Stimulated activated CD4-positive, alpha-beta T cell treated with anti-CD3 and anti-CD28 coated beads, Interleukin-12 subunit alpha, Interleukin-12 subunit beta, amount 100 ng/mL, for 48 hours (primary cell): ENCODE measurements at regions not wholly inside any gene's neighbourhood (a gene's known extent, or its start where the extent isn't known, plus 50 kb on each side); places are given as distances from the start of the nearest gene placed in this dataset.

Source experiments
- DNase-seq, 3 donors: peaks; one replicate each; pipeline ENCODE4 v3.0.0-alpha.2; 2020; ENCODE audit warnings: low read depth in 2 of 3, low spot score in 1 of 3

DNA sequence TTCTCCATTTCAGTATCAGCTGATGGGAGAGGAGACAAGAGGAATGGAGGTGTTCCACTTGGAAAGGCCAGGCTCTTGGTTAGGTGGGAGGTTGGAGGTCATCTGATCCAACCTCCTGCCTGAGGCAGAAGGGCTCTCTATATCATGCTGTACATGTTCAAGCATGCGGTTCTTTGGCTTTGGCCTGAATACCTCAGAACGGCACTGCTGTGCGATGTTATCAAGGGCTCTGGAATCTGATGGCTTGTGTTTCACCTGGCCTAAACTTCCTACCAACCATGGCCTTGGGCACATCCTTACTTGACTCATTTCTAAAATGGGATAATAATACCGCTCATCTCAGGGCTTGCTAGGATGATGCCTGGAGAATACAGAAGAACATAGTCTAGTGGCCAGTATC lies 90.1 kb upstream of the FAM169A start:
- DNase-seq, result no peak

DNA sequence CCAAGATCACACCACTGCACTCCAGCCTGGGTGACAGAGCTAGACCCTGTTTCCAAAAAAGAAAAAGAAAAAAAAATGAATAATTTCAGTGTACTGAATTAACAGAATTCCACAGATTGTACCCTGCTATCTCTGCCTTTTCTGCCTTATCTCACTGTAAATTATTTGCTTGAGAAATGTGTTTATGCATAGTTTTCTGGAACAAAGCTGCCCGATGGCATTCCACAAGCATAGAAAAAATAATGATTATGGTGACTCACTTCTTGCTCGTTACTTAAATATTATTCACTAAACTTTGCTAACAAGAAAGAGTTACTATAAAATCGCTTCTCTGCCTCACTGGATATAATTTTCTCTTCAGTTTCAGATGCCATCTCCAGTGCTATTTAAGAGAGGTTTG lies 88.7 kb upstream of the FAM169A start:
- DNase-seq, result no peak

DNA sequence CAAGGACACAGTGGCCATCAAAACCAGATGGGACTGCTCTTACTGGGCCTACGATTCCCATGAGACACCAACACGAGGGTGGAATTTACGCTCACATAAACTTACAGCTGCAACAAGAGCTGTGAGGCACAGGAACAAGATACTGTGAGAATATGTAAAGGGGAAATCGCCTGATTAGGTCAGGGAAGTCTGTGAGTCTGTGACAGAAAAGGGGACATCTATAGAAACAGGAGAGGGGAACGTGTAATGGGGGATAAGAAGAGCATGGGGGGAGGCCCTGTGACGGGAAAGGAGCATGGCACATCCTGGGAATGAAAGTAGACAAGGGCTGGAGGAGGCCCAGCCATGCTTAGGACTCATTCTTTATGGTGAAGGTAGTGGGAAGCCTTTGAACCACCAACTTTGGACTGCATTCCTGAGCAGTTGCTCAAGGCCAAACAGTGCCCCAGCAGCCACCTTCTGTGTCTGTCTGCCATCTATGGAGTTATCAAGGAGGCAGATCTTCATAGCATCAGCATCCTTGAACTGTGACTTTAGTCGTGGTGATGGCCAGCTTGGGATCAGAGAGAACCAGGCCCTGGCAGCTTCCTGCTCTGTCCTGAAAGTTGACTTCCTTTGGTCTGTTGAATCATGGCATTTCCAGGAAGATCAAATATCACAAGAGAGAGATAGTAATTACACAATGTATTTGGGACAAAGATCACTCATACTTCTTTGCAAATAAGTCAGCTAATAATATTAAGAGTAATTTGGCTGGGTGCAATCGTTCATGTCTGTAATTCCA lies 87.9 kb upstream of the FAM169A start:
- DNase-seq, result no peak

DNA sequence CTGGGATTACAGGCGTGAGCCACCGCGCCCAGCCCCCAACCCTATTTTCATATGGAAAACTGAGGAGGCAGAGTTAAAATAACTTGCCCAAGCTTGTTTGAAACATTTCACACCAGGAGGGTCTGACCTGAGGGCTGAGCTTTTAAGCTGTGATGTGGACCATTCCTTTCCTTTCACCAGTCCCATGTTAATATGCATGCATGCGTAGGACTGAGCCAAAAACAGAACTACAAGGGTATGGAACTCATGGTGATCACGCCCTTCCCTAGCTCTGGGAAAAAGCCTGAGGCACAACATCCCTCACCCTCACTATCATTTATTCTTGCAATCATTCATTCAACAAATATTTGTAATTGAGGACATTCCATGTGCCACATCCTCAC lies 87.4 kb upstream of the FAM169A start:
- DNase-seq, result no peak

DNA sequence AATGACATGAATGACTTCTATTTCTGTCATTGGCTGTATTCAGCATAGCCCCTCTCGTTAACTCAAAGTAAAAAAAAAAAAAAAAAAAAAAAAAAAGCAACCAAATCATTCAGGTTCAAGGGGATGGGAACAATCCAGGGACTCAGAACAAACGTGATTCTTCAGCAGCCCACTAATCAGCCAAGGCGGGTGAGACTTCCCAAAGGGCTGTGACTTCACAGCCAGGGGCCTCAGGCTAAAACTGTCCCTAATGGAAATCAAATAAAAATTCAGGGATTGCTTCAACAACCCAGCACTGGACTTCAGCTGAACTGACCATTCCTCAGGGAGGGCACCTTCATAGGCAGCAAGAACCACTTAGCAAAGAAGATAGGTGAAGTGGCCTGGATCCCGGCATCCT lies 86.2 kb upstream of the FAM169A start:
- DNase-seq, result no peak

DNA sequence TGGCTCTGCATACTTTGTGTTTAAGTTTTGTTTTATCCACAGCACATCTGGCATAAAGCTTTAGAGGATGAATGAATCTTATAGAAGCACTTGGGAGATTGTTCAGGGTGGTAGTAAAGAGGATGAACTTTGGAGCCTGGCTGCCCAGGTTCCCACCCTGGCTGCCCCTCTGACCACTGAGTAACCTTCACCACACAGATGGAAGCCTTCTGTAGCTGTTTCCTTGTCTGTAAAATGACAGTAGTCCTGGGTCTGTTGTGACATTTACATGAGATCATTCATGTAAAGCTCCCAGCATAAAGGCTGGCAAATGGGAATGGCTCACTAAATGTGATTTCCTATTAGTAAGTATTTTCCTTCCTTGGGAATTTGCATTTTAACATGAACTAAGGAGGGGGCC lies 85.7 kb upstream of the FAM169A start:
- DNase-seq, result no peak

DNA sequence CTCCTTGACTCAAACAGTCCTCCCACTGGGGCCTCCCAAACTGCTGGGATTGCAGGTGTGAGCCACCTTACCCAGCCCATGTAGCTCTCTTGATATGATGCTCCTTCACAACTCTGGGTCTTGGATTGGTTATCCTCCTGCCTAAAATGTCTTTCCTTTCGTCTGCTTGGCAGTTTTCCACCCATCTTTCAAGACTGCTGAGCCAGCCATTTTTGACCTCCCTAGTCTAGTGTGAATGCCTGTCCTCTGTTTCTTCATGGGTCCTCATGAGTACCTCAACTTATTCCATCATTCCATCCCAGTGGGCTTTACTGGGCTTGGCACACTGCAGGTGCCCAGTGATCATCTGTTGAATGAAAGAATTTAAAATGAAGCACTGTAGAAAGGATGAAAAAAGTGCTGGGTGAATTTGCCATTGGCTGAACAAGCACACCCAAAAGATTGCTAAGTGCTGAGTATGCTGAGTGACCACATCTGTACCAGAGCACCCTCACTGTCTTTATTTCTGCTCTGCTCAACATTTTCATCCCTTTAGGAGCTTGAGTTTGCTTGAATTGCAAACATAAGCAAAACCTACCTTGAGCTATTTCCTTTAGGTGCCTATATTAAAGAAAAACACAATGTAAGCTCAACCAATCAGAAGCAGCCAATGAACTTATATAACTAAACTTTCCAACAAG lies 84.8 kb upstream of the FAM169A start:
- DNase-seq, result no peak

DNA sequence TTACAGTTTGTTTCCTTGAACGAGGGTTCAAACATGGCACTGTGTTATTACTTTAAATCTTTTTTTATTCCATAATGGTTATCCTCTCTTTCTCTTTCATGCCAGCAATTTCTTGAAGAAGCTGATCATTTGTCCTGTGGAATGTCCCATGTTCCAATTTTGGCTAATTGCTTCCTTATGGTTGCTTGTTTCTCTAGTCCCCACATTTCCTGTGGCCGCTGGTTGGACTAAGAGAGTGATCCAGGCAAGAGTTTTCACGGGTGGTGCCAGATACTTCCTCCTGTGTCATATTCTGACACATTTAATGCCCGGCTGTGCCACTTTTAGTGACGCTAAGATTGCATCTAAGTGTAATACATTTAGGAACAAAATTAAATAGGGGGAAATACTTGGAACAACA lies 83.8 kb upstream of the FAM169A start:
- no peak for DNase-seq

DNA sequence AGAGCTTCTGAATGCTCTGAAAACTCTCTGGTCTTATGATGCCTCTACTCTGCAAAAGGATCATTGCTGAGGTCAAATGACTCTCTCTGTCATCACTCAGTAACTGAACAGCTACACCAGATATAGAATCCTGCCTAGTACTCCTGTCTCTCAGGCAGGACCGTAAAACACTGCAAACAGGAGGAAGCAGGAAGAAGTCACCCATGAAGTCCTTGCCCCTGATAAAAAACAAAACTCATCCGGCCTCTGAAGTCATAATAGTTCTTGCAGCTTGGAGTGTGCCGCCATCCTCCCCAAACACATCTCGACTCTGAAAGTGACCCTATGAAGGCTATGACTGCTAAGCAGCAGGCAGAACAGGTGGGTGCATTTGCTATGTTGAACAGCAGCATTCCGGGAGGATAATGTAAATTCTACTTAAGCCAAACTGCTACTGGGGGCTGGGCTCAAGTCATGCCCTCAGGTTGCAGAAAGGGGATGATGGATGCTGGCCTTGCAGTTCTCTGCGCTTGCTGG lies 81.9 kb upstream of the FAM169A start:
- DNase-seq, result no peak

DNA sequence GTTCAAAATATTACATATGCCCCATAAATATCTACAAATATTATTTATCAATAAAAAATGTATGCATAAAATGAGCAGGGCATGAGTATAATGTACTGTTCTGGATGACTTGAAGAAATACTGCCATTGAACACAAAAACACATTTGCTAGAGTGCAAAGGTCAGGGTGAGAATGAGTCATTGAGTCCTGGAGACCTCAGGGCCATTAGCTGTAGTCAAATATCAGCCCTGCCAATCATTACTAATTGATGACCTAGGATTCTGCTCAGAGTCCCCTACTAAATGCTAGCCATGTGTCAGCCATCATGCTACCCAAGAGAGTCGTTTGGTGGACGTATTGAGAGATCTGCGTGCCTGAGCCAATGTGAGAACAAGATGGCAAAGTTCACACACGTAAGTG lies 80.3 kb upstream of the FAM169A start:
- no peak for DNase-seq

DNA sequence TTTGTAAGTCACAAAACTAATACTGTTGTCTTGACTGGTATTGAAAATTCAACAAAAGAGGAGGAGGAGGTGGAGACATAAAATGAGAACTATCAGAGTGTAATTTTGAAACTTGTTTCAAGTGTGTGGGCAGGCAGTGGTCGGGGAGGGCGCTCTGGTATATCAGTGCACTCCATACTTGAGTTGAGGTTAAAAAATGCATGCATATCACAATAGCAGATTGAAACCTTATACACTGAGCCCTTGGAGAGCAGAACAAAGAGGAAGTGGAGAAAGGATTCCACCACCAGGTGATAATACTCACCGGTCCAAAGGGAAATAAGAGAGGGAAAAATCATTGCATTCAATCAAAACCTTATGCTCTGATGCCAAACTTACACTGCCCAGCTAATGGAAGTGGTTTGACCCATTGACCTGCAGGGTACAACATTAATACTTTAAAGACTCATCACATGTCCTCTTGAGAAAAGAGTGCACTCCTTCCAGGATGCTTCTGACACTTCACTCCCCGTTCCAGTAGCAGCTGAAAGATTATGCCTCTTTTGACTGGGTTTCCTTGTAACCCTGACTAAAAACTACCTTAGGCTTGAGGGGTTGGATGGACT lies 79.5 kb upstream of the FAM169A start:
- DNase-seq, result peak; percentile 22 to 46 (median 42)

DNA sequence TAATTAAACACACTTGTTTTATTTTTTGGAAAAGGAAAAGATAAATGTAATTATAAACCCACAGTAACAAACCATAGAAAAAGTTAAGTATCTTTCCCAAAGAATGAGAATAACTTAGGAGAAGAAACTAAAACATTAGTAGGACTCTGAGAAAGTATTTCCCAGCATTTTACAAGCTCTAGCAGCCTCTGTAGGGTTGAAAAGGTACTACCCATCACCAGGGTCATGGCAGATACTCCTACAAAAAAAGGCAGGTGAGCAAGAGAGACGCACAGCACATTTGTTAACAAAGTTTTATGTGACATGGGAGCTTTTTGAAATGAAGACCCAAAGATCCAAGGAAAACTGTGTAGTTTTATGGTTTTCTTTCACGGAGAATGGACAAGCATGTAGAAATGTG lies 77.7 kb upstream of the FAM169A start:
- DNase-seq, result no peak

DNA sequence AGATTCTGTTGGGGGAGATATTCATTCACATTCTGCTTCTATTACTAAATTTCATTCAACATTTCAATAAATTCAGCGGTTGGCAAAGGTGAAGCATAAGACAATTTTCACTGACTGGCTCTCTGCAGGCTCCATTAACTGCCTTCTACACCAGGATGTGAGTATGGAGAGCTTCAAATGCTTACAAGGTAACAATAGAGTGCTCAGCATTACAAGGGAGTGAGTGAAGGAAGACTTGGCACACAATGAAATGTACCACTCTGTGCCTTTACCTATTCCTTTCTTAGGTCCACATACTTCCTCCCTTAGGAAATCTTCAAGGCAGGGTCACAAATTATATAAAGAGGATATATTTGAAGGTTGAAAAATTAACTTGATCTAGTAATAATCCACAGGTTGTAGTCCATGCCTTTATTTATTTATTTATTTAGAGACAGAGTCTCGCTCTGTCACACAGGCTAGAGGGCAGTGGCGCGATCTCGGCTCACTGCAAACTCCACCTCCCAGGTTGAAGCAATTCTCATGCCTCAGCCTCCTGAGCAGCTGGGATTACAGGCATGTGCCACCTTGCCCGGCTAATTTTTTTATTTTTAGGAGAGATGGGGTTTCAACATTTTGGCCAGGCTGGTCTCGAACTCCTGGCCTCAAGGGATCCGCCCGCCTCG lies 76.6 kb upstream of the FAM169A start:
- no peak for DNase-seq

DNA sequence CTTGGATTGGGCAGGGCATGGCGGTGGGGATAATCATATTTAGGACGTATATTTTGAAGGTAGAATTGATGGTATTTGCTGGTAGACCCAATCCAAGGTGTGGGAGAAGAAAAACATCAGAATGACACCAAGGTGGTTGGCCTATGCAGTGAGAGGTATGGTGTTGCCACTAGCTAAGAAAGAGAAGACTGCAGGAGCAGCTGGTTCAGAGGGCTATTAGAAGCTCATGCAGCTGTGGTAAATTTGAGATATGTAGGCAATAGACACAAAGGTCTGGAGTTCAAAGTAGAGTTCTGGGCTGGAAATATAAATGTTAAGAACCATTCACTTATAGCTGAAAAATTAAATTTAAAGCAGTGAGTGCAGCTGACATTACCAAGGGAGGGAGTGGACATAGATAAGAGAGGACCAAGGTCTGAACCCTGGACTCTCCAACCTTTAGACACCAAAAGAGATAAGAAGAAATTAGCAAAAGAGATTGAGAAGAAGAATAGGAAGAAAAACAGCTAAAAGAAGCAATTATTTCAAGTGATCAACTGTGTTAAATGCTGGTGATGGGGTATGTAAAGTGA lies 74.7 kb upstream of the FAM169A start:
- no peak for DNase-seq

DNA sequence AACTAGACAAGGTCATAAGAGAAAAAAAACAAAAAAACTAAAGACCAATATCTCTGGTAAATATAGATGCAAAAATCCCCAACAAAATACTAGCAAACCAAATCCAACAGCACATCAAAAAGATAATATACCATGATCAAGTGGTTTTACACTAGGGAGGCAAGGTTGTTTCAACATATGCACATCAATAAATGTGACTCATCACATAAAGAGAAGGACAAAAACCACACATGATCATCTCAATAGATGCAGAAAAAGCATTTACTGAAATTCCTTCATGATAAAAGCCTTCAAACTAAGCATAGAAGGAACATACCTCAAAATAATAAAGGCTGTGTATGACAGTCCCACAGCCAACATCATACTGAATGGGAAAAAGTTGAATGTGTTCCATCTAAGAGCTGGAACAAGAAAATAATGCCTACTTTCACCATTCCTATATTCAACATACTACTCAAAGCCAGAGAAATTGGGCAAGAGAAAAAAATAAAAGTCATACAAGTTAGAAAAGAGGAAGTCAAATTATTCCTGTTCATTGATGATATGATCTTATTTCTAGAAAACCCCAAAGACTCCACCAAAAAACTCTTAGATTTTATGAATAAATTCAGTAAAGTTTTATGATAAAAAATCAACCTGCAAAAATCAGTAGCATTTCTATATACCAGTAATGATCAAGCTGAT lies 72.2 kb upstream of the FAM169A start:
- DNase-seq, result no peak

DNA sequence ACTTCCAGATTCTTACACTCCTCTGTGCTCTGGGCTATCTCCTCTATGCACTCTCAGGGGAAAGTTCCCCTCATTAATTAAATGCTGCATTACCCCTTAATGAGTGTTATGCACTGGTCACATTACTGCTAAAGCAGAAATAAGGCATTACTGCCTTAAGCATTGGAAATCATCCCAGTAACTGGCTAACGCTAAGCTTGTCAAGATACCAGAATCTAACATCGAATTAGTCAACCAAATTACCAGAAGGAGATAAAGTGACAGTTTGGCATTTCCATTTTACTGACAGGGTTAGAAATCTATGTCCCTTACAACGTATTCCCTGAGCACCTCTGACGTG lies 69.5 kb upstream of the FAM169A start:
- DNase-seq, result no peak

DNA sequence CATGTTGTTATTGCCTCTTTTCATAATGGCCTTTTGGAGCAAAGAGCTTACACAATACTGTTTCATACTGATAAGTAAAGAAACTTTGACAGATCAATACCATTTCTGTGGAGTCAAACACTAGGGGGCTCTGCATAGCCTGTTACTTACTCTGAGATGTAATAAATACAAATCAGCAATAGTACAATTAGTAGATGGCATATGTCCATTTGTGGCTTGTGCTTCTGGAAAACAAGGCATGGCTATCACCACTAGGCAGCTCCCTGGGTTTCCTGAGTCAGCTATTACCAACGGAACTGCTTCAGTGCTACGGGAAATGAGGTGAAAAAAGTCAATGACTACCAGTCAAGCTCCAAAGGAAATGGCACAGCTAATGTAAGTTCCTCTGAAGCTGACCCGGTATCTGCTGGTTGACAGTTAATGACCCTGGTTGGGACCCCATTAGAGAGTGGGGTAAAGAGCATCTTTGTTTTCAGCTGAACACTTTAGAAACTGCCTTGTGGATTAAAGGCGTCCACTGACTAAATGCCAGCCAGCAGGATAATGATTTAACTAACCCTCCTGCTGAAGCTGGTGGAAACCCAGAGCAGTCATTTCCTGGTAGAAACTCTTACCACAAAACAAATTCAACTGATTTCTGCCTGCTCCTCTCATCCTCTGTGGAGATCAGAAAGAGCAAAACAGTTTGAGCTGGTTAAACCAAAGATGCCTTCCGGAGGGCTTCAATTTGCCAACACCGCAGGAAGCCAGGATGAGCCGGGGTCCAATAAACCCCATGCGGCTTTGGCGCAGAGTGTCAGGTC lies 69.0 kb upstream of the FAM169A start:
- peak in 1 of 3 donors; percentile 35 for DNase-seq

DNA sequence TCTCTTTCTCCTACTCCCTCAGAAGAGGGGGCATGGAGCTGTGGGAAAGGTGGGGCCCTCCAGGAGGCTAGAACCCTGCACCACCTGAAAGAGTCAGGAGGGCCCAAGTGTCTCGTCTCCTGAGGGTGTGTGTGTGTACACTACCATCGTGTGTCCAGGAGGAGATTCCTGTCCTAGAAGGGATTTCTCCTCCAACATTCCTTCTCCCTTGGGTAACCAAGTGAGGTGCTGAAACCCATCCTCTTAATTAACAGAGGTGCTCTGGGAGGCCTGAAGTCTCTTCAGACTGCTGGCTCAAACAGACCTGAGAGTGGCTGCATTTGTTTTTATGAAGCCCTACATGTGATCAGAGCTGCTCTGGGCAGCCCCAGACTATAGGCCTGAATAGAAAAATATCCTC lies 61.1 kb upstream of the FAM169A start:
- no peak for DNase-seq

DNA sequence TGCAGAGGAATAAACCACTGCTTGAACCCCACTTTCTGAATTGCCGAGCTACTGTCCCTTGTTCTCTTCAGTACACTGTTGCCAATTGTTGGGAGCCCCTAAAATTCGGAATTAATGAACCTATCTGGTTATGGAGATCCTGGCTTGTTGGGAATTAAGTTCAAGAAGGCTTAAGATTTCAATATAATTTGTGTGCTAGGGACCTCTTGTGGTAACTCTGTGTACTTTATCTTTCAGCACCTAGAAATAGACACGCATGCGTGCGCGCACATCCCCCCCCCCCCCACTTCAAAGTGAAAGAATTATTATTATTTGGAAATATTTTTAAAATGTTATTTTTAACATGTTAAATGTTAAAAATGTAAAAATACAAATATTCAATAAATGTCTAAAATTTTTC lies 53.3 kb upstream of the FAM169A start:
- DNase-seq, result no peak

DNA sequence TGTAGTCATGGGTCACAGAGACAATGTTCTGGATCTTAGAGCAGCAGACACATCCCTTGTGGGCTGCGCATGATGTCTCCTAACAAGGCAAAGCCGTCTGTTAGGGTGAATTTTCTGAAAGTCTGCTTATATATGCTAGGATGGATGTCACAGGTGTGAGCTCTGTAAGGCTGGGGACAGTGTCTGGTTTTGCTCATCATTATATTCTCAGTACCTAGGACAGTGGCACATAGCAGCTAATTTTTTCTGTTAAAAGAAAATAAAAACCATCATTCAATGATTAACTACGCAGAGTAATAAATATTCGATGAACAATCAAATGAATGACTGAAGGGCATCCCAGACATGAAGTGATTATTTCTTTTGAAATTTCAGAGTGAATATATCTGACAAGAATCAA lies 52.9 kb upstream of the FAM169A start:
- DNase-seq, result no peak
